Stimulated activated naive CD4-positive, alpha-beta T cell (primary cell): ENCODE measurements at regions not wholly inside any gene's neighbourhood (a gene's known extent, or its start where the extent isn't known, plus 50 kb on each side); places are given as distances from the start of the nearest gene placed in this dataset.

Experiments used
- DNase-seq, 6 experiments: peaks; one replicate each; lab custom pipeline; 2025; lab: John Stamatoyannopoulos, UW

- DNase-seq: no peak
Measured at GRCh38 chr4:166363198-166363597, 490.2 kb downstream of the TLL1 start.

GRCh38 chr4:166366012-166366411 is 493.0 kb downstream of the TLL1 start:
- DNase-seq: no peak

GRCh38 chr4:166377578-166377977 is 504.5 kb downstream of the TLL1 start:
- no peak for DNase-seq

GRCh38 chr4:166386491-166387360 is 513.7 kb downstream of the TLL1 start:
- no peak for DNase-seq

- DNase-seq: no peak
Measured at GRCh38 chr4:166391501-166391900, 518.5 kb downstream of the TLL1 start.

- DNase-seq: no peak
Measured at GRCh38 chr4:166399021-166399420, 526.0 kb downstream of the TLL1 start.

GRCh38 chr4:166400270-166400894 is 527.3 kb downstream of the TLL1 start:
- DNase-seq: no peak

- no peak for DNase-seq
Measured at GRCh38 chr4:166413356-166413755, 540.3 kb downstream of the TLL1 start.

- DNase-seq: no peak
Measured at GRCh38 chr4:166414431-166414830, 541.4 kb downstream of the TLL1 start.

GRCh38 chr4:166415749-166416148 is 542.7 kb downstream of the TLL1 start:
- no peak for DNase-seq

- DNase-seq: no peak
Measured at GRCh38 chr4:166421556-166422156, 548.6 kb downstream of the TLL1 start.

GRCh38 chr4:166422475-166422874 is 549.4 kb downstream of the TLL1 start:
- no peak for DNase-seq

- no peak for DNase-seq
Measured at GRCh38 chr4:166426300-166426863, 553.3 kb downstream of the TLL1 start.

GRCh38 chr4:166432125-166432524 is 559.1 kb downstream of the TLL1 start:
- no peak for DNase-seq

- no peak for DNase-seq
Measured at GRCh38 chr4:166432842-166433241, 559.8 kb downstream of the TLL1 start.

- DNase-seq: no peak
Measured at GRCh38 chr4:166435449-166435848, 562.4 kb downstream of the TLL1 start.

GRCh38 chr4:166458756-166459155 is 585.7 kb downstream of the TLL1 start:
- no peak for DNase-seq

- DNase-seq: no peak
Measured at GRCh38 chr4:166459621-166460020, 586.6 kb downstream of the TLL1 start.

- no peak for DNase-seq
Measured at GRCh38 chr4:166460769-166461550, 587.9 kb downstream of the TLL1 start.

- no peak for DNase-seq
Measured at GRCh38 chr4:166481055-166481454, 608.0 kb downstream of the TLL1 start.

GRCh38 chr4:166481739-166482138 is 608.7 kb downstream of the TLL1 start:
- no peak for DNase-seq

- DNase-seq: no peak
Measured at GRCh38 chr4:166482758-166483157, 609.7 kb downstream of the TLL1 start.
